EH (cell line): ENCODE measurements at regions not wholly inside any gene's neighbourhood (a gene's known extent, or its start where the extent isn't known, plus 50 kb on each side); places are given as distances from the start of the nearest gene placed in this dataset.
"Not testable (repeated sequence)": the region's sequence is repeated elsewhere in the genome, so short reads cannot be mapped to it uniquely, and the experiment has no call there.

Source experiments
- DNase-seq: peaks from one replicate; pipeline ENCODE4 v3.0.0-alpha.2; 2015; ENCODE audit warnings: low read depth

DNA sequence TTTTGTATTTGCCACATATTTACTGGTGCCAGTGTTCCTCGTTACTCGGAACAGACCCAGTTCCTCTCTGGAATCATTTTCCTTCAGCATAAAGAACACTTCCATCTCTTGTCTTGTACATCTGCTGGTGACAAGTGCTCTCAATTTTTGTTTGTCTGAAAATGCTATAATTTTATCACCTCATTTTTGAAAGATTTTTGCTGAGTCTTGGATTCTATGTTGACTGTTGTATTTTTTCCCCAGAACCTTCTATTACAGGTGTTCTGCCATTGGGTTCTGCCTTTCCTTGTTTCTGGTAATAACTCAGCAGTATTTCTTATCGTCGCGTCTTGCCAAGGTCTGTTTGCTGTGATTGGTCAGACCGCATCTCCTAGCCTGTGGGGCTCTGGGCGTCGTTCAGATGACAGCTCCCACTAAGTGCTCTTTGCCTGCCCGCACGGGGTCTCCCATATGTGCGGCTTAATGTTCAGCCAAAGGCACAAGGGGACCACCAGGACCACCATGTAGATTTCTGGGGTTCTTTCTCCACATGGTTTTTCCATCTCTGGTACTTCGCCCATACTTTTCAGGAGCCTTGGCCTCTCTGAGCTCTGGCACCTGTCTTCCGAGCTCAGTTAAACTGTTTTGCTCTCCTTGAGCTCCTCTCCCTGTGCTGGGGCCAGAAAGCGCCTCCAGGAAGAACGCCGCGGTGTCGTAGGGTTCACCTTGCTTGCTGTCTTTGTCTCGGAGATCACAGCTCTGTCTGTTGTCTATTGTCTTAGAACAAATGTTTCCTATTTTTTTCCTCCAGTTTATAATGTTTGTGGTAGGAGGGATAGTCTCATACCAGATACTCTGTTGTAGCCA is 80.0 kb downstream of the METRNL start:
- no peak for DNase-seq

GRCh38 chr17:83160443-83161297 is 81.3 kb downstream of the METRNL start:
- DNase-seq: no peak

GRCh38 chr17:83161298-83162034 is 82.1 kb downstream of the METRNL start:
- peak; percentile 79 for DNase-seq

DNA sequence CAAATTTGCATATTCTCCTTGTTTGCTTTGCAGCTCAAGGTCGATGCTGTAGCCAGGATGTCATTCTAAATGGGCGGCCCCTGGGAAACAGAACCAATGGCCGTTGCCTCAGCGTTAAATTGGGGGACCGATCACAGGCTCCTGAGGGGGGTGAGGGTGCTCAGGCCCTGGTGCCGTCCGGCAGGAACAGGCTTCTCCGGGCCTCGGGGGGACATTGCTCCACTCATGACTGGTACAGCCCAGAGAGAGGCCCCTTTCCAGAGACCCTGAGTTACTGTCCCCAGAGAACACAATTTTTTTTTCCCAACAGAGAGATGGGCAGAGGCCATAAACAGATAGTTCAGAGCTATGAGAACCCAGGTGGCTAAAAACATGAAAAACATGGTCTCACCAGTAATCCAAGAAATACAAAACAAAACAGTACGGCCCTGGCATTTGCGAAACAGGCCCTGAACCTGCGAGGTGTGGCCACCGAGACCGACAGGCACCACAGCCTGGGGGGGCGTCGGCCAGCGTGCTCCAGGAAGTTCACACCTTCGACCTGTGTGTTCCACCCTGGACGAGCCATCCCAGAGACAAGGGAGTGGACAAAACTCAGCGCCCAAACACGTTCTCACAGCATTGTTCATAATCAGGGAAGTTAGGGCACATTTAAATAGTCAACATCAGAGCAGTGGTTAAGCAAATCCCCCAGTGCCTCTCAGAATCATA is 82.8 kb downstream of the METRNL start:
- DNase-seq: no peak

GRCh38 chr17:83164490-83164889 is 85.1 kb downstream of the METRNL start:
- DNase-seq: no peak

GRCh38 chr17:83170571-83171260 is 91.3 kb downstream of the METRNL start:
- DNase-seq: no peak

DNA sequence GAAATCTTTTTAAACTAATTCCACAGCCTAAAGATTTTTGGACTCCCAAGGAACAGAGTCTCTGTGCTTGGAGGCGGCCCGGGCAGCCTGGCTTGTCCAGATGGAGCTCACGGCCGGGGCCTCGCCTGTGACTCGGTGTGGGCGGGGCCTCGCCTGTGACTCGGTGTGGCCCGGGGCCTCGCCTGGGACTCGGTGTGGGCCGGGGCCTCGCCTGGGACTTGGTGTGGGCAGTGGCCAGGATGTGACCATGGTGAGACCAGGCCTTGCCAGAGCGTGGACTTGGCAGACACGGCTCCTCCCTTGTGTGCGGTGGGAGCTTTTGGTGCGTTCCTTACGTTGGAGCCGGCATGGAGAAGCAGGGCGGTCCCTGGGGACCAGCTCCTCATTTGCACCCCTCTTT is 92.3 kb downstream of the METRNL start:
- no peak for DNase-seq

DNA sequence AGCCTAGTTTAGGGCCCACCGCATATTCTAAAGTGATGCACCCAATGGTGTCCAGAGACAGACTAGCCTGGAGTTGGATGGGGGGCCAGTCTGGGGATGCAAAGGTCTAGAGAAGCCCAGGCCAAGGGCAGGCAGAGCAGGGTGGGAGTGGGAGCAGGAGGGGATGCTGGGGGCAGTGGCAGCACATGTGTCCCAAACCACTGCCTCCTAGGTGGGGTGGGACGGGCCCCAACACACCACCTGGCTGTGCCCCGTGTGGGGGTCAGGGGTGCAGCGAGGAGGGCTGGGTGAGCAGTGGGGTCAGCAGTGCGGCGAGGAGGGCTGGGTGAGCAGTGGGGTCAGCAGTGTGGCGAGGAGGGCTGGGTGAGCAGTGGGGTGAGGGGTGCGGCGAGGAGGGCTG is 92.7 kb downstream of the METRNL start:
- not testable (repeated sequence) for DNase-seq

GRCh38 chr17:83172646-83173045 is 93.2 kb downstream of the METRNL start:
- DNase-seq: not testable (repeated sequence)

- DNase-seq: not testable (repeated sequence)
These were observed 93.9 kb downstream of the METRNL start for GRCh38 chr17:83173180-83173913.

DNA sequence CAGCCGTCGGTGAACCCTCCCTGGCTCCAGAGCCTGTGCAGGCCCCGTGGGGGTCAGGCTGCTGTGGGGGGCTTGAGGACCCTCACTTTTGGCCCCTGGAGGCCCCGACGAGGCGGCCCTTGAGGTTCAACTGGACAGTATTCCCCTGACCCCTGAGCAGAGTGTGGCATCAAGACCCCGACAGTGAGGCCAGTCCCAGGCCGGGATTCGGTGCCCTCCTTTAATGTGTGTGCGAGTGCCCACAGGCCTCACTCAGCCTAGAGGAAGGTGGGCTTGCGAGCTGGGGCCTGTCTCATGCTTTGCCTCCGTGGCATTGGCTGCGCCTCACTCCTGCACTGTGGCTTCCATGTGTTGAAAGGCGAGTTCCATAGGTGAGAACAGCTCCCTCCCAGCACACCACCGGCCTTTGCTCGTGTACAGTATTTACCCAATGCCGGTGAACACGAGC is 94.5 kb downstream of the METRNL start:
- no peak for DNase-seq

GRCh38 chr17:83174362-83175118 is 95.1 kb downstream of the METRNL start:
- peak; percentile 17 for DNase-seq

DNA sequence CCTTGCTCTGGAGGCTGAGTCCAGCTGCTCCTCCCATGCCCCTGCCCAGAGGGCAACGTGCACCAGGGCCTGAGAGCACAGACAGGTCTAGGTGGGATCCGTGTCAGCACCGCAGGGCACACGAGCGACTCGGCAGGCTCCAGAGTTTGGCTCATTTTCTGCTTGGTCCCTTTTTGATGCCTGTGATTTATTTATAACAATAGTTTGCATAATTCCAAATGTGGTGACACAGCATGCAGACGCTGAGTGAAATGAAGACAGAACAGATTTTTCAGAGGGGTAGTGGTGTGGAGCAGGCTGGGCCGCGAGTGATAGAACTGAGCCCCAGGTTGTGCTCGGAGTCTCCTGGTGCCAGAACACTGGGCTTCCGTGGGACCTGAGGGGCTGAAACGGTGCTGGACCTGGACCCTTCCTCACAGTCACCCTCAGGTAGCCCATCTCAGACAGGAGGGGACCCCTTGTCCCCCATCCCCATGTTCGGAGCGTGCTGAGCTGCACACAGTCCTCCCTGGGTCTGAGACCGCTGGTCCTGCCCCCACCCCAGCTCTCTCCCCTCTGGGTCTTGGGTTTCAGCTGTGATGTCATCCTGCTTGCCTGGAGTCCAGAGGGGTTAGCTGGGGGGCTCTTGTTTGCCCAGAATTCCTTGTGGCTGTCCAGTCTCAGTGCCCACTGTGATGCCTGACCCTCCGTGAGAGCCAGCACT is 95.9 kb downstream of the METRNL start:
- no peak for DNase-seq

DNA sequence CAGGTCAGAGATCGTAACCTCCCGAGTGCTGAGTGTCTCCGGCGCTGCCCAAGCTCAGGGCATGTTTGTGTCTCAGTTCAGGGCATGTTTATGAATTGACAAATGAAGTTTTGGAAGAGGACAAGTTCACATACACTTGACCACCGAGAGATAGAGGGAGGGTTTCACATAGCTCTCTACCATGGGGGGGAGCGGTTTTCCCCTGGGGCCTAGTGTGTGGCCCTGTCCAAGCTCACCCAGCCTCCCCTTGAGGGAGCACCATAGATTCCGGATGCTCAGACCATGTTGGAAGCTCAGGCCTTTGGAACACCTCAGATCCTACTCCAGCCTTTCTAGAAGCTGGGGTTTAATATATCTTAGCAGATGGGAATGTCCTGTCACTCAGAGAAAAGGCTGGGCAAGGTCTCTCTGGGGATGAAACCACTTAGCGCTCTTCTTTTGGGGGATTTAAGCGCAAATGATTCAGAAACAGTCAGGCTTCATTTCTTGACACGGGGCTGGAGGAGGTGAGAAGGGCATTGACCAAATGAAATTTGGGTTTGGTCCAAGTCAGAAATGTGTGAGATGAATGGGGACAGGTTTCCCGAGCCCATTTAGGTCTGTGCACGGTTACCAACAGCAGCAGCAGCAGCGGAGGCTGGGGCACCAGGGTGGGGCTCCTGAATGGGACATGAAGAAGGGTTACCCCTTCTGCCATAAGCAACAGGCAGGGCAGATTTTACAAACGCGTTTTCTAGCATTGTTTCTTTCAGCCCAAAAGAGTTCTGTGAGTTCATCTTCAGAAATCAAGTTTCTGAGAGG is 96.6 kb downstream of the METRNL start:
- DNase-seq: no peak

DNA sequence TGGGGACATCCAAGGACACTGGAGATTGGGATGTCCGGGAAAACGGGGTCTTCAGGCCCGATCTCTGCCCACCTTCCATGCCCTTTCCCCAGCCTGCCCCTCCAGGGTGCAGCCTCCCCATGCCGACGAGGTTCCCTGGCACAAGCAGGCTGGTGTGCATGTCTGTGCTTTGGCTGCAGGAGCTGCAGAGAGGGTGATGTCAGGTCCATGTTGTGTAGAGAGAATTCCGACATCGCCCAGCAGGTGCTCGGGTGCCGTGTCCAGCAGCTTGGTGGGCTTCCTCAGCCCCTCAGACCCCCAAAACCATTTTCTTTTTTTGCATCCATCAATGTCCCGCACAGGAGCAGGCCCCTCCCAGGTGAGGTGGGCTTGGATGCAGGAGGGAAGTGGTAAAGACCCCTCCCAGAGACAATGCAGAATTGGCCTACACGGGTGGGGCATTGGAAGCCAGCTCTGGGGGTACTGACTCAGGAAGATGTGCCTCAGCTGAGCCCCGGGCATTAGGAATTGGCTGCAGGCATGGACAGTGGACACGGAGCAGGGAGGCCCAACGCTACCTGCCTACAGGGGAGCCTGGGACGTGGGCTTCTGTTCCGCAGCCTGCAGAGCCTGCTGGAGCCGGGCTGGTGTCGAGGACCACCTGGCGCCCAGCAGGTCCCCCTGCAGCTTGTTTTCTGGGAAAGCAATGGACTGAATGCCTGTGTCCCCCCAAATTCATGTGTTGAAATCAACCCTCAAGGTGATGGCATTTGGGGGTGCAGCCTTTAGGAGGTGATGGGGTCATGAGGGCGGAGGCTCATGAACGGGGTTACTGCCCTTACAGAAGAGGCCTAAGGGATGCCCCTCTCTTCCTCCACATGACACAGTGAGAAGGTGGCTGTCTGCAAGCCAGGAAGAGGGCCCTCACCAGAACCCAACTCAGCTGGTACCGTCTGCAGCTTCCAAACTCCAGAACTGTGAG is 97.5 kb downstream of the METRNL start:
- no peak for DNase-seq

- DNase-seq: no peak
These were observed 98.5 kb downstream of the METRNL start for GRCh38 chr17:83177611-83178532.
